IPS-15b (cell line): ENCODE measurements at regions not wholly inside any gene's neighbourhood (a gene's known extent, or its start where the extent isn't known, plus 50 kb on each side); places are given as distances from the start of the nearest gene placed in this dataset.
"Not testable (repeated sequence)": the region's sequence is repeated elsewhere in the genome, so short reads cannot be mapped to it uniquely, and the experiment has no call there.

Experiments
- H3K27me3 ChIP-seq: one replicate; pipeline ENCODE4 v1.6.1; 2013; ENCODE audit warnings: low read length; ENCODE audit not compliant: control insufficient read depth, insufficient read depth
- H3K36me3 ChIP-seq: one replicate; pipeline ENCODE4 v1.6.1; 2013; ENCODE audit warnings: low read length; ENCODE audit not compliant: control insufficient read depth, insufficient read depth
- H3K4me1 ChIP-seq: one replicate; pipeline ENCODE4 v1.6.1; 2013; ENCODE audit warnings: mild to moderate bottlenecking, low read length; ENCODE audit not compliant: control insufficient read depth, insufficient read depth
- H3K4me3 ChIP-seq: one replicate; pipeline ENCODE4 v1.5.1; 2013; ENCODE audit warnings: low read depth, low read length
- H3K9ac ChIP-seq: one replicate; pipeline ENCODE4 v1.6.1; 2013; ENCODE audit warnings: low read depth, mild to moderate bottlenecking, low read length
- H3K9me3 ChIP-seq: one replicate; pipeline ENCODE4 v1.6.1; 2013; ENCODE audit warnings: mild to moderate bottlenecking, low read length; ENCODE audit not compliant: control insufficient read depth, insufficient read depth

GRCh38 chr6:114810468-114810867, 467.6 kb upstream of the HS3ST5 start:
- Histone ChIP-seq H3K9me3 (no peaks in the 10 kb centered on the region), H3K9ac (no peak overlapping the region), H3K4me3 (no peak overlapping the region), H3K27me3 (no peaks in the 10 kb centered on the region), H3K4me1 (no peaks in the 10 kb centered on the region), H3K36me3 (no peaks in the 10 kb centered on the region)

- H3K9ac ChIP-seq, H3K4me1 ChIP-seq, H3K36me3 ChIP-seq, H3K9me3 ChIP-seq, H3K27me3 ChIP-seq, H3K4me3 ChIP-seq: not testable (repeated sequence)
These were observed 462.6 kb upstream of the HS3ST5 start for GRCh38 chr6:114805426-114805825.

- H3K36me3 ChIP-seq = no peaks in the 10 kb centered on the region
- no peaks in the 10 kb centered on the region for H3K4me1 ChIP-seq
- H3K4me3 ChIP-seq = no peak overlapping the region
- no peaks in the 10 kb centered on the region for H3K9me3 ChIP-seq
- no peaks in the 10 kb centered on the region for H3K27me3 ChIP-seq
- no peak overlapping the region for H3K9ac ChIP-seq
These were observed 453.8 kb upstream of the HS3ST5 start for GRCh38 chr6:114796576-114796975.

GRCh38 chr6:114793428-114793827, 450.6 kb upstream of the HS3ST5 start:
- Histone ChIP-seq H3K27me3 (no peaks in the 10 kb centered on the region), H3K4me1 (no peaks in the 10 kb centered on the region), H3K9ac (no peak overlapping the region), H3K4me3 (no peak overlapping the region), H3K9me3 (no peaks in the 10 kb centered on the region), H3K36me3 (no peaks in the 10 kb centered on the region)

GRCh38 chr6:114785235-114786127, 442.7 kb upstream of the HS3ST5 start:
- H3K4me3 ChIP-seq = no peak overlapping the region
- no peaks in the 10 kb centered on the region for H3K4me1 ChIP-seq
- no peaks in the 10 kb centered on the region for H3K27me3 ChIP-seq
- H3K9me3 ChIP-seq = no peaks in the 10 kb centered on the region
- no peak overlapping the region for H3K9ac ChIP-seq
- H3K36me3 ChIP-seq = no peaks in the 10 kb centered on the region

GRCh38 chr6:114783783-114784182, 441.0 kb upstream of the HS3ST5 start:
- Histone ChIP-seq H3K36me3 (no peaks in the 10 kb centered on the region), H3K4me3 (no peak overlapping the region), H3K9ac (no peak overlapping the region), H3K27me3 (no peaks in the 10 kb centered on the region), H3K4me1 (no peaks in the 10 kb centered on the region), H3K9me3 (no peaks in the 10 kb centered on the region)

- no peaks in the 10 kb centered on the region for H3K9me3 ChIP-seq
- H3K4me3 ChIP-seq = no peak overlapping the region
- H3K27me3 ChIP-seq = no peaks in the 10 kb centered on the region
- H3K4me1 ChIP-seq = no peaks in the 10 kb centered on the region
- H3K9ac ChIP-seq = no peak overlapping the region
- no peaks in the 10 kb centered on the region for H3K36me3 ChIP-seq
These were observed 440.3 kb upstream of the HS3ST5 start for GRCh38 chr6:114783083-114783482.

GRCh38 chr6:114764866-114765265, 422.0 kb upstream of the HS3ST5 start:
- Histone ChIP-seq H3K4me3 (no peak overlapping the region), H3K27me3 (no peaks in the 10 kb centered on the region), H3K9ac (no peak overlapping the region), H3K4me1 (no peaks in the 10 kb centered on the region), H3K9me3 (no peaks in the 10 kb centered on the region), H3K36me3 (no peaks in the 10 kb centered on the region)

- H3K4me3 ChIP-seq = no peak overlapping the region
- no peak overlapping the region for H3K9ac ChIP-seq
- no peaks in the 10 kb centered on the region for H3K27me3 ChIP-seq
- H3K9me3 ChIP-seq = no peaks in the 10 kb centered on the region
- H3K4me1 ChIP-seq = no peaks in the 10 kb centered on the region
- no peaks in the 10 kb centered on the region for H3K36me3 ChIP-seq
These were observed 419.3 kb upstream of the HS3ST5 start for GRCh38 chr6:114762145-114762544.

- no peaks in the 10 kb centered on the region for H3K4me1 ChIP-seq
- H3K27me3 ChIP-seq = no peaks in the 10 kb centered on the region
- H3K9me3 ChIP-seq = no peaks in the 10 kb centered on the region
- no peak overlapping the region for H3K9ac ChIP-seq
- H3K4me3 ChIP-seq = no peak overlapping the region
- H3K36me3 ChIP-seq = no peaks in the 10 kb centered on the region
These were observed 405.3 kb upstream of the HS3ST5 start for GRCh38 chr6:114747995-114748625.

GRCh38 chr6:114740547-114740946, 397.7 kb upstream of the HS3ST5 start:
- Histone ChIP-seq H3K9ac (no peak overlapping the region), H3K27me3 (no peaks in the 10 kb centered on the region), H3K9me3 (no peaks in the 10 kb centered on the region), H3K36me3 (no peaks in the 10 kb centered on the region), H3K4me3 (no peak overlapping the region), H3K4me1 (no peaks in the 10 kb centered on the region)

GRCh38 chr6:114739656-114740055, 396.8 kb upstream of the HS3ST5 start:
- Histone ChIP-seq H3K9ac (no peak overlapping the region), H3K4me3 (no peak overlapping the region), H3K4me1 (no peaks in the 10 kb centered on the region), H3K27me3 (no peaks in the 10 kb centered on the region), H3K36me3 (no peaks in the 10 kb centered on the region), H3K9me3 (no peaks in the 10 kb centered on the region)
